ENCODE measurements at regions not wholly inside any gene's neighbourhood (a gene's known extent, or its start where the extent isn't known, plus 50 kb on each side); places are given as distances from the start of the nearest gene placed in this dataset.

DNA sequence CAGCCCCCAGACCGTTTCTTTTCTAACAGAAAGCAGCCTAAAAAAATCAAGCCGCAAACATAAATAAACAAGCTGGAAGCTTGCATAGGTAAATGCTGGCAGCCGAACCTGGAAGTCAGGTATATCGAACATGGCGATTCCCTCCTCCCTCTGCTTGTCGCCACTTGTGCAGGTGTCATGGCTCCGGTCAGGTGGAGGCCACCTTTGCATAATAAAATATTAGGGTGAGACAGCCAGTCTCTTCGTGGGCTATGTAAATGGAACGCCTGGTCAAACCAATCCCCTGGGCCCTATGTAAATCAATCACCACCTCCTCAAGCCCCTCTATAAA, 223.9 kb upstream of the DAAM1 start:
- H3K4me2 ChIP-seq (ENCODE audit: insufficient read depth, low read length): no peak overlapping the region
- H4K20me1 ChIP-seq (replicated peaks; ENCODE audit: control insufficient read depth, extremely low read depth, insufficient read depth, low read length): no peaks in the 10 kb centered on the region
- no peak overlapping the region for H2AFZ ChIP-seq (ENCODE audit: low read depth, low read length)
- H3K36me3 ChIP-seq (ENCODE audit: control insufficient read depth in 2 of 2, extremely low read depth in 1 of 2, insufficient read depth in 2 of 2, low read length in 2 of 2): no peaks in the 10 kb centered on the region
- H3K9me3 ChIP-seq (replicated peaks; ENCODE audit: control insufficient read depth, insufficient read depth, low read length): no peaks in the 10 kb centered on the region
- TF ChIP-seq EZH2 (IDR thresholded peaks at IDR 0.05; ENCODE audit: borderline replicate concordance, low read depth, low read length, severe bottlenecking): no peak
- no peak for TF ChIP-seq POLR2A (IDR thresholded peaks at IDR 0.05; ENCODE audit: low read depth, low read length)
- TF ChIP-seq, protein P1, sequence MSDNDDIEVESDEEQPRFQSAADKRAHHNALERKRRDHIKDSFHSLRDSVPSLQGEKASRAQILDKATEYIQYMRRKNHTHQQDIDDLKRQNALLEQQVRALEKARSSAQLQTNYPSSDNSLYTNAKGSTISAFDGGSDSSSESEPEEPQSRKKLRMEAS (IDR thresholded peaks at IDR 0.05; ENCODE audit: insufficient read depth, insufficient read length): no peak
- no peak for TF ChIP-seq GATA2 (IDR thresholded peaks at IDR 0.05; ENCODE audit: insufficient read depth, insufficient read length, low read depth, low read length)
- no peak for TF ChIP-seq FOS (IDR thresholded peaks at IDR 0.05; ENCODE audit: borderline replicate concordance, insufficient read depth, low read length)
- TF ChIP-seq, protein P2, sequence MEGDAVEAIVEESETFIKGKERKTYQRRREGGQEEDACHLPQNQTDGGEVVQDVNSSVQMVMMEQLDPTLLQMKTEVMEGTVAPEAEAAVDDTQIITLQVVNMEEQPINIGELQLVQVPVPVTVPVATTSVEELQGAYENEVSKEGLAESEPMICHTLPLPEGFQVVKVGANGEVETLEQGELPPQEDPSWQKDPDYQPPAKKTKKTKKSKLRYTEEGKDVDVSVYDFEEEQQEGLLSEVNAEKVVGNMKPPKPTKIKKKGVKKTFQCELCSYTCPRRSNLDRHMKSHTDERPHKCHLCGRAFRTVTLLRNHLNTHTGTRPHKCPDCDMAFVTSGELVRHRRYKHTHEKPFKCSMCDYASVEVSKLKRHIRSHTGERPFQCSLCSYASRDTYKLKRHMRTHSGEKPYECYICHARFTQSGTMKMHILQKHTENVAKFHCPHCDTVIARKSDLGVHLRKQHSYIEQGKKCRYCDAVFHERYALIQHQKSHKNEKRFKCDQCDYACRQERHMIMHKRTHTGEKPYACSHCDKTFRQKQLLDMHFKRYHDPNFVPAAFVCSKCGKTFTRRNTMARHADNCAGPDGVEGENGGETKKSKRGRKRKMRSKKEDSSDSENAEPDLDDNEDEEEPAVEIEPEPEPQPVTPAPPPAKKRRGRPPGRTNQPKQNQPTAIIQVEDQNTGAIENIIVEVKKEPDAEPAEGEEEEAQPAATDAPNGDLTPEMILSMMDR (IDR thresholded peaks at IDR 0.05; ENCODE audit: extremely low read depth in 1 of 2, insufficient read depth in 1 of 2, low read depth in 1 of 2, low read length in 2 of 2): no peak
- no peak for TF ChIP-seq MYC (IDR thresholded peaks at IDR 0.05; ENCODE audit: low read depth, low read length)
- no peak for TF ChIP-seq POLR2AphosphoS5 (IDR thresholded peaks at IDR 0.05; ENCODE audit: insufficient read depth, low read depth, low read length)
- TF ChIP-seq JUN (IDR thresholded peaks at IDR 0.05; ENCODE audit: borderline replicate concordance, insufficient read depth, insufficient read length, low read depth): no peak
- H3K27ac ChIP-seq (ENCODE audit: insufficient read depth, low read depth, low read length): no peak overlapping the region
- intact Hi-C loops (cut with micrococcal nuclease): no loop called here
- H3K79me2 ChIP-seq (ENCODE audit: control insufficient read depth, insufficient read depth, low read length): no peaks in the 10 kb centered on the region
- no peaks in the 10 kb centered on the region for H3K4me1 ChIP-seq (ENCODE audit: control insufficient read depth, extremely low read depth, insufficient read depth, low read length)
- no peak for FAIRE-seq
- no peak overlapping the region for H3K4me3 ChIP-seq (replicated peaks in 1 of 3; ENCODE audit: insufficient read depth in 1 of 3, low read depth in 1 of 3, low read length in 3 of 3)
- H3K27me3 ChIP-seq (ENCODE audit: control insufficient read depth in 2 of 2, insufficient read depth in 2 of 2, low read length in 2 of 2): no peaks in the 10 kb centered on the region
- no peaks in the 10 kb centered on the region for H3K9me1 ChIP-seq (replicated peaks; ENCODE audit: control insufficient read depth, extremely low read depth, insufficient read depth, low read length)
- dilution Hi-C loops (cut with MboI; ENCODE audit: extremely low pct_ligation_motif_present, low sequenced_read_pairs): no loop called here
- POLR2A ChIA-PET: no interaction called here
- CTCF ChIA-PET: interaction anchor here (1.2 kb wide), 1 partner anchor 127 kb away, joined by 3 read pairs; no protein-coding TSS in a partner anchor
- no peak for DNase-seq (ENCODE audit: low read depth, low spot score)
- no TSS peak for BruUV-seq (replicated peaks)
- H3K9ac ChIP-seq (replicated peaks; ENCODE audit: extremely low read depth, insufficient read depth, low read length): no peak overlapping the region
